SK-N-SH (cell line): ENCODE measurements at regions not wholly inside any gene's neighbourhood (a gene's known extent, or its start where the extent isn't known, plus 50 kb on each side); places are given as distances from the start of the nearest gene placed in this dataset.

ENCODE experiments used
- CTCF ChIA-PET: fragments of 300-600, 350-600 bp; formaldehyde crosslinking; extraction: SDS; loops from one replicate; lab custom pipeline; 2021; lab: Yijun Ruan, JAX
- POLR2A ChIA-PET: fragments of 350-600 bp; sonication (Branson Sonifier 250); formaldehyde crosslinking; extraction: SDS; loops from one replicate; lab custom pipeline; 2020; ENCODE audit warnings: antibody characterized with exemption, inconsistent platforms; lab: Yijun Ruan, JAX
- DNase-seq: peaks from one replicate; pipeline ENCODE4 v3.0.0; 2012
- H2AFZ ChIP-seq: fragments of 200-600 bp; sonication (generic); 2 replicates; pipeline ENCODE4 v1.8.1; 2016; ENCODE audit warnings: antibody characterized with exemption, mild to moderate bottlenecking, low read depth
- H3F3A ChIP-seq: fragments of 200-600 bp; sonication (generic); replicated peaks from 2 replicates; pipeline ENCODE3; 2016; ENCODE audit warnings: antibody characterized with exemption, mild to moderate bottlenecking; ENCODE audit not compliant: insufficient read depth
- H3K27ac ChIP-seq, 2 experiments: fragments of 200-500 bp in 1 of 2; fragments of 200-600 bp in 1 of 2; sonication (Bioruptor generic) in 1 of 2; sonication (generic), shearing (Covaris generic) in 1 of 2; 2 replicates each; pipeline versions ENCODE4 v1.5.1 to v1.6.1; 2014 to 2016; ENCODE audit warnings: low read depth in 2 of 2, inconsistent platforms in 1 of 2, low read length in 1 of 2, mild to moderate bottlenecking in 1 of 2, mixed read lengths in 1 of 2
- H3K27me3 ChIP-seq: fragments of 200-600 bp; sonication (generic), shearing (Covaris generic); 2 replicates; pipeline ENCODE4 v1.6.1; 2016; ENCODE audit warnings: mixed run types; ENCODE audit not compliant: insufficient read depth
- H3K36me3 ChIP-seq, 2 experiments: fragments of 200-500 bp in 1 of 2; fragments of 200-600 bp in 1 of 2; sonication (Bioruptor generic) in 1 of 2; sonication (generic) in 1 of 2; replicated peaks in 1 of 2; 2 replicates each; pipeline versions ENCODE3 to v1.5.1; 2014 to 2016; ENCODE audit warnings: low read length in 1 of 2, mild to moderate bottlenecking in 1 of 2; ENCODE audit not compliant: insufficient read depth in 2 of 2, control insufficient read depth in 1 of 2
- H3K4me1 ChIP-seq, 2 experiments: fragments of 200-500 bp in 1 of 2; fragments of 200-600 bp in 1 of 2; sonication (Bioruptor generic) in 1 of 2; sonication (generic), shearing (Covaris generic) in 1 of 2; 2 replicates each; pipeline versions ENCODE4 v1.5.1 to v1.6.1; 2014 to 2016; ENCODE audit warnings: low read depth in 1 of 2, low read length in 1 of 2, mixed run types in 1 of 2; ENCODE audit not compliant: insufficient read depth in 2 of 2, control insufficient read depth in 1 of 2
- H3K4me2 ChIP-seq: fragments of 200-600 bp; sonication (generic), shearing (Covaris generic); 2 replicates; pipeline ENCODE4 v1.6.1; 2017; ENCODE audit warnings: mixed run types
- H3K4me3 ChIP-seq, 2 experiments: fragments of 200-500 bp in 1 of 2; fragments of 200-600 bp in 1 of 2; sonication (Bioruptor generic) in 1 of 2; sonication (generic), shearing (Covaris generic) in 1 of 2; 2 replicates each; pipeline versions ENCODE4 v1.5.1 to v1.8.1; 2014 to 2016; ENCODE audit warnings: low read depth in 2 of 2, inconsistent platforms in 1 of 2, low read length in 1 of 2, mild to moderate bottlenecking in 1 of 2, mixed read lengths in 1 of 2, moderate library complexity in 1 of 2
- H3K79me2 ChIP-seq: fragments of 200-600 bp; sonication (generic); 2 replicates; pipeline ENCODE4 v1.8.1; 2017; ENCODE audit warnings: mild to moderate bottlenecking; ENCODE audit not compliant: insufficient read depth
- H3K9ac ChIP-seq: fragments of 200-600 bp; sonication (generic); 2 replicates; pipeline ENCODE4 v1.6.1; 2017; ENCODE audit warnings: mixed run types
- H3K9me2 ChIP-seq: fragments of 200-600 bp; sonication (generic); 2 replicates; pipeline ENCODE4 v1.6.1; 2017; ENCODE audit warnings: mixed run types
- H3K9me3 ChIP-seq: fragments of 200-600 bp; sonication (generic); 2 replicates; pipeline ENCODE4 v1.6.1; 2017; ENCODE audit warnings: mixed run types, mild to moderate bottlenecking, moderate library complexity
- H4K20me1 ChIP-seq: fragments of 200-600 bp; sonication (generic); 2 replicates; pipeline ENCODE4 v1.6.1; 2017; ENCODE audit warnings: mild to moderate bottlenecking, mixed run types; ENCODE audit not compliant: insufficient read depth
- ELF1 ChIP-seq: IDR thresholded peaks from 2 replicates; pipeline ENCODE4 v1.4.0; 2012
- EZH2phosphoT487 ChIP-seq: fragments of 200-600 bp; sonication (generic); IDR thresholded peaks from 2 replicates; pipeline ENCODE4 v1.6.1; 2017; ENCODE audit warnings: low read depth, mixed run types, mild to moderate bottlenecking, antibody characterized with exemption, moderate library complexity, borderline replicate concordance
- FOXM1 ChIP-seq: IDR thresholded peaks from 2 replicates; pipeline ENCODE4 v1.4.0; 2012; ENCODE audit warnings: low read depth, mild to moderate bottlenecking
- MEF2A ChIP-seq: IDR thresholded peaks from 2 replicates; pipeline ENCODE4 v1.4.0; 2012; ENCODE audit warnings: low read depth, borderline replicate concordance
- NFIC ChIP-seq: IDR thresholded peaks from 2 replicates; pipeline ENCODE4 v1.4.0; 2012; ENCODE audit warnings: borderline replicate concordance
- NRF1 ChIP-seq: IDR thresholded peaks from 2 replicates; pipeline ENCODE4 v1.6.1; 2012; ENCODE audit warnings: low read depth, mild to moderate bottlenecking, low read length
- POLR2AphosphoS5 ChIP-seq: IDR thresholded peaks from 2 replicates; pipeline ENCODE4 v1.6.1; 2012; ENCODE audit warnings: low read depth, low read length
- RCOR1 ChIP-seq: fragments of 150-350 bp; IDR thresholded peaks from 2 replicates; pipeline ENCODE4 v1.6.1; 2017; ENCODE audit warnings: antibody characterized with exemption, low read length
- SMC3 ChIP-seq: IDR thresholded peaks from 2 replicates; pipeline ENCODE4 v1.6.1; 2012; ENCODE audit warnings: low read depth, low read length, improper control_type of control experiment
- TAF1 ChIP-seq: IDR thresholded peaks from 2 replicates; pipeline ENCODE4 v1.6.1; 2012; ENCODE audit warnings: low read depth, mild to moderate bottlenecking, low read length, moderate library complexity, borderline replicate concordance
- TCF12 ChIP-seq: IDR thresholded peaks from 2 replicates; pipeline ENCODE4 v1.4.0; 2012
- TEAD4 ChIP-seq: IDR thresholded peaks from 2 replicates; pipeline ENCODE4 v1.4.0; 2012; ENCODE audit warnings: mild to moderate bottlenecking, borderline replicate concordance; ENCODE audit not compliant: insufficient read depth
- YY1 ChIP-seq: IDR thresholded peaks from 2 replicates; pipeline ENCODE4 v1.4.0; 2012; ENCODE audit warnings: low read depth, mild to moderate bottlenecking
- WGBS: methylation state at CpG from one replicate; pipeline ENCODE4 v1.1.6; 2017; ENCODE audit warnings: low lambda C conversion rate; 5-methylcytosine and 5-hydroxymethylcytosine counted together
- TF ChIP-seq, protein P1 (sequence below): fragments of 200-600 bp; sonication (generic); IDR thresholded peaks from 2 replicates; pipeline ENCODE4 v1.6.1; 2017; ENCODE audit warnings: antibody characterized with exemption, mild to moderate bottlenecking, moderate library complexity
- TF ChIP-seq, protein P2 (sequence below): IDR thresholded peaks from 2 replicates; pipeline ENCODE4 v1.4.0; 2012; ENCODE audit warnings: low read depth, borderline replicate concordance
- TF ChIP-seq, protein P3 (sequence below): IDR thresholded peaks from 2 replicates; pipeline ENCODE4 v1.4.0; 2012; ENCODE audit warnings: low read depth, borderline replicate concordance
- TF ChIP-seq, protein P4 (sequence below): IDR thresholded peaks from 2 replicates; pipeline ENCODE4; 2012

DNA sequence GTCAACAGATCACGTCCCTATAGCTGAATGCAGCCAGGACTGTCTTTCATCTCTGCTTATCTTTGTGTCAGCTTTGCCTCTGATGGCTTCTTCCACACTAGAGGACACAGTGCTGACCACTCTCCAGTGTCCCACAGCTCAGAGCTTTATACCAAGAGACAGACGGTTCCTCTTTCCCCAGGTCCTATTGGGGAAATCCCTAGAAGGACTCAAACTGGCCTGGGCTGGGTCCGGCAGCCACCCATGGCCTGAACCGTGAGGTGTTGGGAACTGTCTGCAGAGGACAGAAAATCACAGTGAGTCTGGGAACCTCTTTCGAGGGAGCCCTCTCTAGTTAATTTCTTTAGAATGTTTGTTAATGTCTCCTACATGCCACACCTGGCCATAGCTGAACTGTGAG is 68.3 kb upstream of the SHB start:
- no peak for TF ChIP-seq NFIC
- TF ChIP-seq NRF1: no peak
- TF ChIP-seq SMC3: no peak
- no peak for TF ChIP-seq TEAD4
- no peak for TF ChIP-seq EZH2phosphoT487
- TF ChIP-seq MEF2A: no peak
- TF ChIP-seq, protein P1, sequence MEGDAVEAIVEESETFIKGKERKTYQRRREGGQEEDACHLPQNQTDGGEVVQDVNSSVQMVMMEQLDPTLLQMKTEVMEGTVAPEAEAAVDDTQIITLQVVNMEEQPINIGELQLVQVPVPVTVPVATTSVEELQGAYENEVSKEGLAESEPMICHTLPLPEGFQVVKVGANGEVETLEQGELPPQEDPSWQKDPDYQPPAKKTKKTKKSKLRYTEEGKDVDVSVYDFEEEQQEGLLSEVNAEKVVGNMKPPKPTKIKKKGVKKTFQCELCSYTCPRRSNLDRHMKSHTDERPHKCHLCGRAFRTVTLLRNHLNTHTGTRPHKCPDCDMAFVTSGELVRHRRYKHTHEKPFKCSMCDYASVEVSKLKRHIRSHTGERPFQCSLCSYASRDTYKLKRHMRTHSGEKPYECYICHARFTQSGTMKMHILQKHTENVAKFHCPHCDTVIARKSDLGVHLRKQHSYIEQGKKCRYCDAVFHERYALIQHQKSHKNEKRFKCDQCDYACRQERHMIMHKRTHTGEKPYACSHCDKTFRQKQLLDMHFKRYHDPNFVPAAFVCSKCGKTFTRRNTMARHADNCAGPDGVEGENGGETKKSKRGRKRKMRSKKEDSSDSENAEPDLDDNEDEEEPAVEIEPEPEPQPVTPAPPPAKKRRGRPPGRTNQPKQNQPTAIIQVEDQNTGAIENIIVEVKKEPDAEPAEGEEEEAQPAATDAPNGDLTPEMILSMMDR: no peak
- no peak for TF ChIP-seq RCOR1
- no peak for TF ChIP-seq POLR2AphosphoS5
- TF ChIP-seq, protein P2, sequence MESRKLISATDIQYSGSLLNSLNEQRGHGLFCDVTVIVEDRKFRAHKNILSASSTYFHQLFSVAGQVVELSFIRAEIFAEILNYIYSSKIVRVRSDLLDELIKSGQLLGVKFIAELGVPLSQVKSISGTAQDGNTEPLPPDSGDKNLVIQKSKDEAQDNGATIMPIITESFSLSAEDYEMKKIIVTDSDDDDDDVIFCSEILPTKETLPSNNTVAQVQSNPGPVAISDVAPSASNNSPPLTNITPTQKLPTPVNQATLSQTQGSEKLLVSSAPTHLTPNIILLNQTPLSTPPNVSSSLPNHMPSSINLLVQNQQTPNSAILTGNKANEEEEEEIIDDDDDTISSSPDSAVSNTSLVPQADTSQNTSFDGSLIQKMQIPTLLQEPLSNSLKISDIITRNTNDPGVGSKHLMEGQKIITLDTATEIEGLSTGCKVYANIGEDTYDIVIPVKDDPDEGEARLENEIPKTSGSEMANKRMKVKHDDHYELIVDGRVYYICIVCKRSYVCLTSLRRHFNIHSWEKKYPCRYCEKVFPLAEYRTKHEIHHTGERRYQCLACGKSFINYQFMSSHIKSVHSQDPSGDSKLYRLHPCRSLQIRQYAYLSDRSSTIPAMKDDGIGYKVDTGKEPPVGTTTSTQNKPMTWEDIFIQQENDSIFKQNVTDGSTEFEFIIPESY: no peak
- no peak for TF ChIP-seq TAF1
- no peak for TF ChIP-seq YY1
- TF ChIP-seq TCF12: no peak
- TF ChIP-seq, protein P3, sequence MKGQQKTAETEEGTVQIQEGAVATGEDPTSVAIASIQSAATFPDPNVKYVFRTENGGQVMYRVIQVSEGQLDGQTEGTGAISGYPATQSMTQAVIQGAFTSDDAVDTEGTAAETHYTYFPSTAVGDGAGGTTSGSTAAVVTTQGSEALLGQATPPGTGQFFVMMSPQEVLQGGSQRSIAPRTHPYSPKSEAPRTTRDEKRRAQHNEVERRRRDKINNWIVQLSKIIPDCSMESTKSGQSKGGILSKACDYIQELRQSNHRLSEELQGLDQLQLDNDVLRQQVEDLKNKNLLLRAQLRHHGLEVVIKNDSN: no peak
- TF ChIP-seq FOXM1: no peak
- TF ChIP-seq, all 33 proteins: peak for 0
- Histone ChIP-seq H3K9ac (no peak overlapping the region), H3K9me2 (no peaks in the 10 kb centered on the region), H3K27ac (no peak overlapping the region), H3K36me3 (no peaks in the 10 kb centered on the region), H3K4me2 (no peak overlapping the region), H3K9me3 (no peaks in the 10 kb centered on the region), H3K27me3 (peaks cover 6% of the 10 kb centered on the region; the same call in 1 of the 2 replicates), H3K4me3 (no peak overlapping the region), H2AFZ (no peak overlapping the region), H4K20me1 (no peaks in the 10 kb centered on the region), H3F3A (peaks cover 11% of the 10 kb centered on the region), H3K4me1 (peaks cover 8 to 9% of the 10 kb centered on the region in 2 experiments), H3K79me2 (no peaks in the 10 kb centered on the region)
- 71% methylated on average over 5 of the region's 5 CpGs for WGBS
- CTCF ChIA-PET: interaction anchor here (1.8 kb wide), 1 partner anchor 49 kb away, joined by 6 read pairs; no protein-coding TSS in a partner anchor
- POLR2A ChIA-PET: no interaction called here
- no peak for DNase-seq

DNA sequence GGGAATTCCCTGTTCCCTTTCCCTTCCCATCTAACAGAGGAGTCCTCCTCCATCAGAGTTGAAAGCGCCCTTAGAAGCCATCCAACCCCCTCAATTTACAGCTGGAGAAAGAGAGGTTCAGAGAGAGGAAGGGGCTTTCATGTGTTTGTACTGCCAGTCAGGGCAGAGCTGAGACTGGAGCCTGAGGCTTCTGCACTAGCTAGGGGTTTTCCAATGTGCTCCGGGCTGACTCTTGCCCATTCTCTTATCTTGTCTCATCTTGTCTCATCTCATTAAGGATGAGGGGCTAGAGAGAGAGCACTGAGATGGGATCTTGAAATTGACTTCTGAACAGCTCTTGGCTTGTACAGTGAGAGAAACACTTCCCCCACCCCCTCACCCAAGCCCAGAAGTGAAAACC is 67.4 kb upstream of the SHB start:
- H3K27ac ChIP-seq: no peak overlapping the region
- no peaks in the 10 kb centered on the region for H4K20me1 ChIP-seq
- POLR2A ChIA-PET: no interaction called here
- no peak overlapping the region for H3K4me2 ChIP-seq
- peaks cover 3% of the 10 kb centered on the region for H3F3A ChIP-seq
- H3K79me2 ChIP-seq: no peaks in the 10 kb centered on the region
- no peaks in the 10 kb centered on the region for H3K9me2 ChIP-seq
- TF ChIP-seq, protein P4, sequence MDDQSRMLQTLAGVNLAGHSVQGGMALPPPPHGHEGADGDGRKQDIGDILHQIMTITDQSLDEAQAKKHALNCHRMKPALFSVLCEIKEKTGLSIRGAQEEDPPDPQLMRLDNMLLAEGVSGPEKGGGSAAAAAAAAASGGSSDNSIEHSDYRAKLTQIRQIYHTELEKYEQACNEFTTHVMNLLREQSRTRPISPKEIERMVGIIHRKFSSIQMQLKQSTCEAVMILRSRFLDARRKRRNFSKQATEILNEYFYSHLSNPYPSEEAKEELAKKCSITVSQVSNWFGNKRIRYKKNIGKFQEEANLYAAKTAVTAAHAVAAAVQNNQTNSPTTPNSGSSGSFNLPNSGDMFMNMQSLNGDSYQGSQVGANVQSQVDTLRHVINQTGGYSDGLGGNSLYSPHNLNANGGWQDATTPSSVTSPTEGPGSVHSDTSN: peak; percentile 31; the same call in 1 of the 2 replicates
- no peak for TF ChIP-seq ELF1
- DNase-seq: no peak
- no peak overlapping the region for H2AFZ ChIP-seq
- H3K4me1 ChIP-seq: peaks cover 0 to 2% of the 10 kb centered on the region in 2 experiments; a peak in 3 of 4 replicates
- peaks cover 12% of the 10 kb centered on the region; the same call in 1 of the 2 replicates for H3K27me3 ChIP-seq
- CTCF ChIA-PET: interaction anchor here (1.8 kb wide), 1 partner anchor 48 kb away, joined by 6 read pairs; no protein-coding TSS in a partner anchor
- H3K4me3 ChIP-seq: no peak overlapping the region
- H3K9me3 ChIP-seq: no peaks in the 10 kb centered on the region
- no peaks in the 10 kb centered on the region for H3K36me3 ChIP-seq
- 35% methylated on average over 2 of the region's 2 CpGs for WGBS
- no peak overlapping the region for H3K9ac ChIP-seq
